Fibroblast of skin of right quadriceps (primary cell): ENCODE measurements at regions not wholly inside any gene's neighbourhood (a gene's known extent, or its start where the extent isn't known, plus 50 kb on each side); places are given as distances from the start of the nearest gene placed in this dataset.
"Not testable (repeated sequence)": the region's sequence is repeated elsewhere in the genome, so short reads cannot be mapped to it uniquely, and the experiment has no call there.

ENCODE experiments used
- DNase-seq: peaks from one replicate; pipeline ENCODE4 v3.0.0-alpha.2; 2013

DNA sequence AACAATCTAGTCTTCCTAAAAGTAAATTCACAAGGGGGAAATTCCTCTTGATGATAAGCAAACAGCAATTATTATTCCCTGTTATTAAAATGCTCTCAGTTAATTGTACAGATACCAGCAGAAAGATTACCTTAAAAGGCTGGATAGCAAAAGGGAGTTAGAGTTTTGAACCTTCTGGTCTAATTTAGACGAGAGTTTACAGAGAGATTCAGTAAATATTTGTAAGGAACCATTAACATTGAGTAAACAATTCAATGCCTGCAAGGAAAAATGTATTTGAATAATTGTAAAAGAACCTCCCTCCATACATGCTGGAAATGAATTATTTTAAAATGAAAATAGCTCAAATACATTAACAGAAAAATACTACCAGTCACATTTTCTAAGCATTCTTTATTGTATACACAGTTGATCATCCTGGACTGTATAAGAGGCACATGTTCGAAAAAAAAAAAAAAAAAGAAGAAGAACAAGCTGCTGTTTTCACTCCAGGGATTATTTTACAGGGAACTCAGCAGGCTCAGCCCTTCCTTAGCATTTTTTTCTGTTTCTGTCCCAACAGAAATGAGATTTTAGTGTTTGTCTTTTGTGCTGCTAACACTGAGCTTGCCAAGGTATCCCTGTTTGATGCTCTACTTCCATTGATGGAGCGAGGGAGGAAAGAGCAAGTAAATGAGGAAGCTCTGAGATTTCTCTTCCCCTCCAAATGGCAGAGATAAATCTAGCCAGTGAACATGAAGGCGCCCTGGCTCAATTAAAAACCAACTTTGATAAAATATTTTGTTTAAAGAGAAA lies 141.1 kb downstream of the ENC1 start:
- DNase-seq: no peak

DNA sequence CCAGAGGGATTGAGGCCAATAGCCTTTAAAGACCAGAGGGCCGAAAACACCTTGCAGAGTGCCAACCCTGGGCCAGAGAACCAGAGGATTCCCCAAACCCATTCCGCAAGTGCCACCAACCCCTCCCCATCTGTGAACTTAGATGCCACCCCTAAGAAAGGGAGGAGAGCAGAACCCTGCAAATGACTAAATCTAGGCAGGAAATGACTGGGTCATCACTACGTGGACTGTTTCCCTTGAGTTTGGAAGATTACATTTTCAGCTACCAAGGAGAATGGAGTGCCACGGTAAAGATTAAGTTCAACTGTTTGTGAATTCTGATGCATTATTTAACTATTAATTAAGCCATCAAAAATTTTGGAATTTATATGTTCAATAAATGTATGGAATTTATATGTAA lies 142.8 kb downstream of the ENC1 start:
- no peak for DNase-seq

DNA sequence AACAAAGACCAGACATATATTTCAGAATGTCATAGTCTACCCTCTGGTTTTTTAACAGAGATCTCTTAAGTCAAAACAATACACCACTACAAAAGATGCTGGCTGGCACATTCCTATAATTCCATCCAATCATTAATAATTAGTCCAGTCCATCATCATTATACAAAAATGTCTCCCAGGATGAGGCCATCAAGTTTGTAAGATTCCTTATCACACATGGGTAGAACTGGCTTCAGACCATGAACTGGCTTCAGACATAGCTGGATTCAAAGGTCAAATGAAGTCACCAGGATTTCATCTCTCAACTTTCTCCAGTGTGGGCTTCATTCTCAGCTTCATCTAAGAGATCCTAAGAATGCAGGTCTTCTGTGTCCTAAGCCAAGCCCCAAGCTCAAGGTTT lies 147.1 kb downstream of the ENC1 start:
- peak; percentile 13 for DNase-seq

DNA sequence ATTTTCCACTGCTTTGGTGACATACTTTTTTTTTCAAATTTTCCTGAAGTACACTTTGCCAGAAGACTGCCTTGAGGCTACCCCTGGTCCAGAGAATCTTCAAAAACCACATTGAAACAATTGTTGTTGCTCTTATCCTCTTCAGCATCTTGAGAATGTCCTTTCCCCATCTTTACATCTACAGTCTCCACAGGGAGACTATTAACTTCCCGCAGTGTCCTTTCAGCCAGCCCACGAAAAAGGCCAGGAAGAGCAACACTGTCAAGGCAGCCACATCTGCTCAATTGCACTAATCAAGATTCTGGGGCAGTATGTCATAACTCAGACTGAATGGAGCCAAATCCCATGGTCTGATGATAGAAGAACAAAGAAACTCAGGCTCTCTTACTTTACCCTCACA lies 148.3 kb downstream of the ENC1 start:
- DNase-seq: no peak

DNA sequence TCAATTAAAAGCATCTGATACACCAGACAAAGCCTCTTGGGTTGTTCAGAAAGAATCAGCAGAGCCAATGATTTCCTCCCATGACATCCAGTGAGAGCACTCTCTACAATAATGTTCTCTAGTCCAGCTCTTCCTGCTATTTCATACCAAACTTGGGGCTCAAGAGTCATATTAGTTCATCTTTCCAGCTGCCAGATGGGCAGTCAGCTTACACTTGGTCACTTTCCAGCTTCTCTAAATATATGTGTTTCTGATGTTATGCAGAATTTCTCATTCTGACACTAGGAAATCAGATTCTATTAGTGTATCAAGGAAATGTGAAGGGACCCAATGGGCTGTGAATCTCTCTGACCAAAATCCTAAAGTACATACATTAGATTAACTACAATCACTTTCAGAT lies 148.9 kb downstream of the ENC1 start:
- DNase-seq: no peak

DNA sequence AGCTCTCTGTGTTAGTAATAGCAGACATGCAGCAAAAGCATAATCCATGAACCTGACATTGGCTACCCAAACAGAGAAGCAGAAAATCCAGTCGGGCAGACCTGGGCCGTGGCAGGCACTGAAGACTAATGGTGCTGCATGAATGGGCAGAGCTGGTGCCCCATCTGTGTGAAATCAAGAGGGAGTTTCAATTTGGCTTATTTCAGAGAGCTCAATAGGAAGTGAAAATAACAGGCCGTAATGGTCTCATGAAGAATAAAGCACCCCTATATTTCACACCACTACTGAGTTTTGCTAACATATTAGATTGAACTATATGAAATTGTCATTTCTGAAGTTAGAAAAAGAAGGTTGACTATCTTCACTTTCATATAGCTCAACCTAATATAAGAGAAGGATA lies 149.7 kb downstream of the ENC1 start:
- DNase-seq: no peak

DNA sequence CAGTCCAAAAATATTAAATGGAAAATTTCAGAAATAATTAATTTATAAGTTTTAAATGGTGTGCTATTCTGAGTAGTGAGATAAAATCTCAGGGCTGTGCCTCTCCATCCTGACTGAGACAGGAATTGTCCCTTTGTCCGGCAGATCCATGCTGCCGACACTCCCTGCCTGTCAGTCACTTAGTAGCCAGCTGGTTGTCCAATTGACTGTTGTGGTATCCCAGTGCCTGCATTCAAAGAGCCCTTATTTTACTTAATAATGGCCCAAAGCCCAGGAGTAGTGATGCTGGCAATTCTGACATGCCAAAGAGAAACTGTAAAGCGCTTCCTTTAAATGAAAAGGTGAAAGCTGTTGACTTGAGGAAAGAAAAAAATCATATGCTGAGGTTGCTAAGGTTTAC lies 157.5 kb downstream of the ENC1 start:
- no peak for DNase-seq

DNA sequence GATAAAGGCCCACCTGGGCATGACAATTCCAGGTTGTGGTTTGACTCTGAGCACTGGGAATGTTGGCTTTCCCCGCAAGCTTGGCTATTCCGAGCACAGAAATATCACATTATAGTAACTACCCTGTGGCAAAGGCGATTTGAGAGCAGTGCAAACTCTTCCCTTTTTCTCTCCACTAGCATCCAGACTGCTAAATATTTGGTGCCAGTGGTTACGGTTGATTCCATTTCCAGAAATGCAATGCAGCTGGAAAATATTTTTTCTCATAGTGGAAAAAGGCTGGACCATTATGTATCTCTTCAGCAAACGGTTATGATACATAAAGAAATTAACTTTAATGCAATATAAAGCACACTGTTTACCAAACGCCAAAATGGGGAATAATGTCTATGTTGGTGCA lies 158.0 kb downstream of the ENC1 start:
- DNase-seq: no peak

DNA sequence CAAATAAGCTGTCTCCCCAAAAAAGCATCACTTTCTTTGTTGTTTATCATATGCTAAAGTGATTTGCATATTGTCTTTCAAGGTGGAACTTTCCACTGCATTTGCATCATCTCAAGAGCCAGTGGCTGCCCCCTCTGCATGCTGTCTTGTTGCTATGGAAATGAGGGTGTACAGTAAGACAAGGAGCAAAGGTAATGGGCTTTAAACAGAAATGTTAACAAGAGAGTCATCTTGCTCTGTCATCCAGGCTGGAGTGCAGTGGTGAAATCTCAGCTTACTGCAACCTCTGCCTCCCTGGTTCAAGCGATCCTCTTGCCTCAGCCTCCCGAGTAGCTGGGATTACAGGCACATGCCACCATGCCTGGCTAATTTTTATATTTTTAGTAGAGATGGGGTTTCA lies 159.2 kb downstream of the ENC1 start:
- DNase-seq: not testable (repeated sequence)

DNA sequence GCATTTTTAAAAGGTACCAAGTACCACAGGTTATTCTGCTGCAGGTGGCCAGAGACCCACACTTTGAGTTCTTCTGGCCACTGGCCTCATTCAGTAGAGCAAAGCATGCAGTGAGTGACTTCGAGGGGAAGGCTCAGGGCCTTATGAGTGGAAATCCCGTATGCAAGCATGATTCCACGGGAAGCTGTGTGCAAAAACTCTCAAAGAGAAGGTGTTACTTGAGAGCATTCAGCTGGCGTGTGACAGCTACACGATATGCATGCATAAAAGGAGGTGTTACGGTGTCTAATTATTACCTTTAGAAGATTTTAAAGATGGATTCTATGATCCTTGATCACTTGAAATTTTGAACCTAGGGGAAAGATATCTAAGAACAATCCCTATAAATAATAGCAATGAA lies 160.3 kb downstream of the ENC1 start:
- DNase-seq: no peak

DNA sequence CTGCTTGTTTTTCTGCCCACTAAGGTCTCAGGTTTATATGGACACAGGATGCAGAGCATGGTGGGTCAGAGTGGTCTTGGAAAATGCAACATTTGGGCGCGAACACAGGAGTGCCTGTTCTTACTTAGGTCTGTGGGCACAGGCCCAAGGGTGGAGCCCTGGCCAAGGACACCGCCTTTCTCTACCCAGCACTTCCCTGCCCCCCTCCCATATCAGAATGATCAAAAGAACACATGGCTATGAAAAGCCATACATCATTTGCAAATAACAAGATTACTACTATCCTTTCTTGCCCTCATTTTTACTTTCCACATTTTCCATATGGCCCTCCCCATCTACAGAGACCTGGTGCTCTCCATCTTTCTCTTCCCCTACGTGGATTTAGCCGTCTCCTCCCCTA lies 162.2 kb downstream of the ENC1 start:
- no peak for DNase-seq

DNA sequence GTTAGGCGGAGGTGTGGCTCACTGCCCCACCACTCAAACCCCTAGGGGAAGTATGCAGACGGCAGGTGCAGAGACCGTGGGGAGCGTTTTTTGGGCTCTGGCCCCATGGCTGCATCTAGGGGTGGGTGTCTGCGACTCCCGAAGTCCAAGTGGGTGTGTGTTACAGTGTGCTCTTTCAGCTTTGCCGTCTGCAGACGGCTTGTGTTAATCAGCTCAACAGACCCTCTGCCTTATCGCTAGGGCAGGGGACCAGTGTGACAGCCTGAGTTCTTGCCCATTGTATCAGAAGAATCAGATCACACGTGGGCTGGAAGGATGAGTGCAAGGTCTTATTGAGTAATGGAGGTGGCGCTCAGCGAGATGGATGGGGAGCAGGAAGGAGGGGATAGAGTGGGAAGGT lies 162.8 kb downstream of the ENC1 start:
- DNase-seq: no peak

DNA sequence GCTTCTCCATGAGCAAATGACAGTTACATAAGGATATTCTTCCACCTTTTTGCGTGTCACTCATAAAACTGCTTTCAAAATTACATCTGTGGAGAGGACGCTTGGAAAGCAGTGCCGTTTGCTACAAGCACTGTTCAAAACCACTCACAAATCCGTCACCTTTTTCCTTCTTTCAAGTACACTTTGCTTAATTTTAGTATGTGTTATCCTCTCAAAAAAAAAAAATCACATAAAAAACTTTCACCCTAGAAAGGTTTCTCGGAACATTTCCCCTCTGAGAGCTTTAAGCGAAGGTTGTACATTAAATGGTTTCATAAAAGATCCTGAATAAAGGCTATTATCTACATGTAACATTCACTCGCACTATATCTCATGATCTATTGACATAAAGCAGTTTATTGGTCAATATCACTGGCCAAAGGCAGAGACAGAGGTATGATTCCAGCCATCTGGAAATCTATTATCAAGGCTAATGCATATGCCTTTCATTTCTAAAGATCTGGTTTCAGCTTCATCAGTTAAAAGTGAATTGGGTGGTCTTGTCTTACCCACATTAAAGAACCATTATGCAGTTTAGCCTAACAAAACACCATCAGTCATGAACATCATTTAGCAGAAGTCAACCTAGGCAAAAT lies 163.6 kb downstream of the ENC1 start:
- DNase-seq: no peak

DNA sequence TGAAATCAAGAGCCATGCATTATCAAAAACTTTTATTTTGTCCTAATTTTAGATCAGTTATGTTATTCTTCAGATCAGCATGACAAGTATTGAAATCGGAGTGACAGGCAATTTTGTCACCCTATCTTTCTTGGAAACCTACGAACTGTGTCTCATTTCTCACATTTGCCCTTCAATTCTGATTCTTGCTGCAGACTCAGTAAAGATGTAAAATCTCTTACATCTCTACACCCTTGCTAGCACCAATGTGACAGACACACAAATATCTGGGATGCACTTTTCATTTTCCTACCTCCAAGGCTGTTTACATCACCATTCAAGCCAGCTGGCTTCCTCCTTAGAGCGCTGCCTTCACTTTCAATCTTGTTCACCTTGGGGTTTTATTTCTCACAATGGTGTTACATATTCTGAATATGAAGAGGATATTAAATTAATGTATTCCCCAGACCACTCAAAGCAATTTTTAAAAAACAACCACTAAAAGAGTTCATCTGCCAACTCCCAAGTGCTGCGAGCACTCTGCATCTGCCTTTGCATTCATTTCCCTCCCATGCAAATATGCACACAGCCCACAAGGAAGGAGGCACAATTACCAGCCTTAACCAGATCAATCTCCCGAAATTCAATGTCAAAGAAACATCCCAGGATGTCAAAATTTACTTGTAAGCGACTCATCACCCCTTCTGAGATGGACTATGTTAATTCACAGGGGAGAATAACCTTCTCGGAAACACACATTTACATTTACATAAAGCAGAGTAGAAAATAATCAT lies 164.3 kb downstream of the ENC1 start:
- DNase-seq: no peak

DNA sequence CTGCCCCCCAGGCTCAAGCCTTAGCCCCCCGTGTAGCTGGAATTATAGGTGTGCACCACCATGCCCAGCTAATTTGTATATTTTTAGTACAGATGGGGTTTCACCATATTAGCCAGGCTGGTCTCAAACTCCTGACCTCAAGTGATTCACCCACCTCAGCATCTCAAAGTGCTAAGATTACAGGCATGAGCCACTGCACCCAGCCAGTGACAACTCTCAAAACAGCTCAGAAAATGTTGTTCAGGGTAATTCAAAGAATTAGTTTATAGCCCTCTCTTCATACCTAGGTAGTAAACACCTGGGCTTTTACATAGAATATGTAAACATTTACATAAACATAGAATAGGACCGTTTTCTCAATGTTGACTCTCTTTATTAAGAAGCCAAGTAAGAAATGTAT lies 168.7 kb downstream of the ENC1 start:
- DNase-seq: no peak

DNA sequence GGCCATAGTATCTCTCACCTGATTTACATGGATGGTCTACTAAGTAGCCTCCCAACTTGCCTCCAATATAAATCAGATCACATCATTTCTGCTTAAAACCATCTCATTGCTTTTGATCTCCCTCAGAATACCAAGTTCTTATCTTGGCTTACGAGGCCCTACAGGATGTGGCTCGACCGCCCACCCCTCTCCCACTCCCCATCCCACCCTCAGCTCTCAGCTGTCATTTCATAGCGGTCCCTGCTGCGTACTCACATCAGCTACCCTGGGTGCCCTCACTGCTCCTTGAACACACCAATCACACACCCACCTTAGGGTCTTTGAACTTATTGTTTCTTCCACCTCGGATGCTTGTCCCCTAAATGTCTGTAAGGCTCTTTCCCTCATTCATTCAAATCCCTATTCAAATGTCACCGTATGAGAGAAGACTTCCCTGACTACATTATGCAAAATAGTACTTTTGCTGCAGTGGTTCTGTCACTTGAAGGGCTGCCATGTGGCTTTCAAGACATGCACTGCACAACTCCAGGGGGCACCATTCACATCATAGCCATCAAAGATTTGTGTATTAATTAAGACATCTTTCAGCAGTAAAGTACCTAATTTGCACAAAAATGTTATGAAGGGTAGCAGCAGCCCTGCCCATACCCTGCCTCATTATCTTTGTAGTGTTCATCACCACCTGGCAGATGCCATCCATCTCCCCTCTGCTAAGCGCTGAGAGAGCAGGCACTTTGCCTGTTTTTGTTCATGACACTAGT lies 171.1 kb downstream of the ENC1 start:
- DNase-seq: no peak

DNA sequence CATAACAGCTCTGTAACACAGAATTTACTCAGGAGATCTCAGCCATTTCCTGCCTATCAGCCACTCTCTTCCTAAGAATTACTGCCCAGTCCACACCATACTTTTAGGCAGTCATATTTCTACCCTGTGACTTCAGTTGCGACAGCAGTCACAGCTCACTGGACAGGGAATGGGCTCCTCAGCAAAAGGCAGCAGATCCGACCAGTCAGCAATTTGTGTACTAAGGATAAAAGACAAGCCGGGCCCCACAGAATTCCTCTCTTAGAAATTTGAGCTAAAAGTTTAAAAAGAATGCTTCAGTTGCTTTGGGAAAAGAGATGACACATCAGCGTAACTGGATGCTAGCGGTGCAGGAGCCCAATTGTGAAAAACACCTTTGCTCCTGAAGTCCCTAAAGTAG lies 172.1 kb downstream of the ENC1 start:
- peak; percentile 14 for DNase-seq

DNA sequence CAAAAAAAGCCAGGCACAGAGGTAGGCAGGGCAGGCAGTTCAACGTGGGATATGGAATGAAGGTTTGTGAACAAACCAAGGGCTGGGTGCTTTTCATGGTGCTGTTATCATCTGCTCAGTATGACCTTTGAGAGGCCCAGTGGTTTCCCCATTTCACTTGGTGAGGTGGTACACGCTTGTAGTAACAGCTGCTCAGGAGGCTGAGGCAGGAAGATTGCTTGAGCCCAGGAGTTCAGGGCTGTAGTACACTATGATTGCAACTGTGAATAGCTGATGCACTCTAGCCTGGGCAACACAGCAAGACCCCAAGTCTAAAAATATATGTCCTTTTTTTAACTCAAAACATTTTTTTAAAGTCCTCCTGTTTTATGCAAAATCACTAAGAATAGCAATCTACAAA lies 174.8 kb downstream of the ENC1 start:
- DNase-seq: no peak

DNA sequence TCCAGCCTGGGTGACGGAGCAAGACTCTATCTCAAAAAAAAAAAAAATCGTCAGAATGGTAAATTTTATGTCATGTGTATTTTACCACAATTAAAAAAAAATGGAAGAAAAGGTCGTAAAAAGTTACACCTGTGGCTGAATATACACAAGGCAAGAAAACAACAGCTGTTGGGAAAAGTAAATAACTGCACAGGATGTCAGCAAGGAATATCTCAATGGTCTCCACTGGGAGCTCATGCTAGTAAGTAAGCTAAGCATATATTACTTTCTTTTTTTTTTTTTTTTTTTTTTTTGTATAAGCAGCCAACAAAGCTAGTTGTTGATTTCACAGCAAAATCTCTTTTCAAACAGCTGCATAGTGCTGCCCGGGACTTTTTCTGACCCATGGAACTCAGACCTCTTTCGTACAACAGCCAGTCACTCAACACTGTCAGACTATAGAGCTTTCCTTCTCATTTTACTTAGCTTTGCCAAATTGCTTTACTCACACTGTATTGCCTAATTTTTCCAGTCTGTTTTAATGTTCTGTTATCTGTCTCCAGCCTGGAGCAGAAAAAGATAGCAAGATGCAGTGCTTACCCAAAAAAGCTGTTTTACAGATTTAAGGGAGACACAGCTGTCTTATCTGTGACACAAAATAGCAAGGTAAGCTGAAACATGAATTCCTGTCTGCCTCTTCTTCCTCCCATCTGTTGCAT lies 175.9 kb downstream of the ENC1 start:
- DNase-seq: no peak

DNA sequence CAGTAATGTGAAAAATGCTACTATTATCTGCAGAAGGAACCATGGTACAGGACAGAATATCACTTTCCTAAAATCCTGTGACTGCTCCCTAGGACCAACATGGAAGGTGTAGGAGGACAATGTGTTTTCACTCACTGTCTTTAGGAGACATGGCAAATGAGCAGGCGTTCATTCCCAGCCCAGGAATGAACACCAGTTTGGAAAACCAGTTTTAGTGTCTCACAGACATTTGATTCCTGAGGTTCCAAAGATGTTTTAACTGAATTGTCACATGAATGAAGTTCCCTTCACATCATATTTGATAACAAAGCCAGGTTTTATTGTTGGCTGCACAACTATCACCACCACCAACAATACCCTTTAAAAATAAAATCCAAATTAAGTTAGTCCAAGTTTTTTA lies 178.2 kb downstream of the ENC1 start:
- no peak for DNase-seq

DNA sequence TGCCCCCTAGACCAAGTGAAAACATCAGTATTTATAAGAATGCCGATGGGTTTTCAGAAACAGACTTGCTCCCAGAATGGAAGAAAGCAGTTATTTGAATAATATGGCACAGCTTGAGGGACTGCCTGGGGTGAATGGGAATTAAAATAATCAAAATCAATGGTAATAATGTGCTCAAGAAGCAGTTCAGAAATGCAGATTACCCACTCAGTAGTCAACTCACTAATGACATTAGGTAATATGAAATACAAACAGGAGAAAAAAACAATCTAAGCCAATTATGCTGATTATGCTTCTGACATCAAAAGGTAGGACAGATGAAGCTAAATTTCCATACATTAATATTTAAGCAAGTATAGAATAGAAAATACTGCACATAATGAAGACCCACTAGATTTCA lies 179.3 kb downstream of the ENC1 start:
- no peak for DNase-seq

DNA sequence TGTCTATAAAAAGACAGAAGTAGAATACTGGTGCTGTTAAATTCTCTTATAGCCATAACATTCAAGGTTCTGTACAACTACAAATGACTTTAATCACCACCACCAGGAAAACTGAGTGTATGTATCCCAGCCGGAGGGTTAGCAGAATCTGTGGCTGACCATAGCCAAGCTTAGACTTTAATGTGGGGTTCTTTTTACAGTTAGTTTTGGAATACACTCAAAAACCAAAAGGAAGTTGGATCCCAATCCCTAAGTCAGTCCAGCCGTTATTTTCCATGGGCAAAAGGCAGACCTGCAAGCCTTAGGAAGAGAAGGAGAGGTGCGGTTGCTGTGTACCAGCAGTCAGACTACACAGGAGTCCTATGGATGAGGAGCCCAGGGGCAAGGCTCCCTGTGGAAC lies 179.8 kb downstream of the ENC1 start:
- no peak for DNase-seq

DNA sequence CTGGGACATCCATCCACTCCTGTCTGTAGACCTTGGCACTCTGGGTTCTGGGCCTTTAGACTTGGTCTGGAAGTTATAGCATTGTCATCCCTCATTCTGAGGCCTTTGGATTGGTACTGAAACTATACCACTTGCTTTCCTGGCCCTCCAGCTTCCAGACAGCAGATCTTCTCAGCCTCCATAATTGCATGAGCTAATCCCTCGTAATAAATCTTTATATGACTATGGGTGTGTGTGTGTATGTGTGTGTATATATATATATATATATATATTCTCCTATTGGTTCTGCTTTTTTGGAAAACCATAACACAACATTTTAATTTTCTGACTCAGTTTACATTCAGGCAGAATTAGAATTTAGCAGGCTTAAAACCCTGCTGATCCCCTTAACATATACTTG lies 180.5 kb downstream of the ENC1 start:
- DNase-seq: no peak
